Heart left ventricle (tissue), 16 donors: ENCODE measurements at regions not wholly inside any gene's neighbourhood (a gene's known extent, or its start where the extent isn't known, plus 50 kb on each side); places are given as distances from the start of the nearest gene placed in this dataset.
A peak's percentile ranks its signal among the peaks of the same experiment; 100 is the strongest.

ENCODE experiments used
- ATAC-seq, 4 donors: fragments of 200-7000 bp; cut with Tn5 transposase; one replicate each; pipeline ENCODE4 v1.9.1; 2020 to 2022; ENCODE audit warnings: moderate library complexity in 4 of 4, mild to moderate bottlenecking in 3 of 4, moderate number of reproducible peaks in 1 of 4
- DNase-seq, 5 donors: peaks; one replicate each; pipeline ENCODE4 v3.0.0-alpha.2; 2020
- H3K27ac ChIP-seq, 12 donors: fragments of 200-600 bp; sonication (generic) in 4 of 12; one replicate each; pipeline versions ENCODE4 v1.5.0 to v1.8.0; 2016 to 2022; ENCODE audit warnings: mild to moderate bottlenecking in 2 of 12
- H3K27me3 ChIP-seq, 9 donors: fragments of 200-600 bp; sonication (generic) in 2 of 9; one replicate each; pipeline versions ENCODE4 v1.5.1 to v1.8.0; 2016 to 2022; ENCODE audit warnings: mild to moderate bottlenecking in 3 of 9
- H3K36me3 ChIP-seq, 9 donors: fragments of 200-600 bp; sonication (generic) in 2 of 9; one replicate each; pipeline versions ENCODE4 v1.5.0 to v1.8.0; 2018 to 2022; ENCODE audit warnings: mild to moderate bottlenecking in 2 of 9
- H3K4me1 ChIP-seq, 12 donors: fragments of 200-600 bp; sonication (generic) in 4 of 12; one replicate each; pipeline versions ENCODE4 v1.5.0 to v1.8.0; 2016 to 2022; ENCODE audit warnings: mild to moderate bottlenecking in 3 of 12
- H3K4me3 ChIP-seq, 12 donors: fragments of 200-600 bp; sonication (generic) in 4 of 12; one replicate each; pipeline versions ENCODE4 v1.5.0 to v1.8.0; 2017 to 2022; ENCODE audit warnings: mild to moderate bottlenecking in 9 of 12, moderate library complexity in 4 of 12
- H3K9me3 ChIP-seq, 12 donors: fragments of 200-600 bp; sonication (generic) in 4 of 12; one replicate each; pipeline versions ENCODE4 v1.5.0 to v1.8.0; 2016 to 2022; ENCODE audit warnings: mild to moderate bottlenecking in 1 of 12
- CTCF ChIP-seq, 12 donors: fragments of 200-600 bp; sonication (generic) in 4 of 12; IDR thresholded peaks; one replicate each; pipeline versions ENCODE4 v1.5.0 to v1.8.0; 2018 to 2022; ENCODE audit warnings: antibody characterized with exemption in 12 of 12, mild to moderate bottlenecking in 5 of 12
- POLR2A ChIP-seq, 2 donors: fragments of 450-650 bp; IDR thresholded peaks; one replicate each; pipeline ENCODE4 v1.6.1; 2017; ENCODE audit warnings: antibody characterized with exemption in 2 of 2, mild to moderate bottlenecking in 2 of 2, moderate library complexity in 2 of 2
- WGBS, 4 donors: extraction: QIAGEN DNeasy Blood & Tissue Kit in 2 of 4; methylation state at CpG; one replicate each; pipeline versions ENCODE4 v1.1.5 to v1.1.7; 2013 to 2018; 5-methylcytosine and 5-hydroxymethylcytosine counted together
- intact Hi-C, 10 donors: fragments of 100-400 bp; cut with DNase I; formaldehyde crosslinking; loops; one replicate each; pipeline versions ENCODE4 v1.11.1 to v1.14.2; 2022
- donor health status: ischemic (EF 13 %, LVEDD 7.1; RV severe dilation, severe dysfunction).
- donor health status: healthy with polysubstance abuse.
- donor health status: DM: no; HTN: yes; CAD: no.
- donor health status: DM: no; HTN: no; CAD: no.
- donor health status: ischemic (EF 25% LVEDD 6.9; RV normal size, moderate dysfunction).
- donor health status: ischemic (EF 25% LVEDD 5.7; RV mildly dilated, moderate dysfunction).
- donor health status: healthy.
- donor health status: DM: yes; HTN: yes; CAD: no.
- donor health status: ischemic (EF 35%, LVEDD 5.7; RV mildly dilated, moderate dysfunction).
- donor health status: nonischemic (EF 11% LVEDD 7.7; RV severe dilation, severe dysfunction).
- donor health status: DM: yes; HTN: yes; CAD: no.
- donor health status: PGD.
- donor health status: ischemic (EF 29% LVEDD 5.4; RV normal size, mild dysfunction).
- donor health status: nonischemic (EF 23%, LVEDD 6.1; RV moderate dilation, normal function).

GRCh38 chr9:89721176-89721700, 116.4 kb downstream of the GADD45G start:
- no peak for TF ChIP-seq POLR2A (IDR thresholded peaks at IDR 0.05)
- no peak for TF ChIP-seq CTCF (IDR thresholded peaks at IDR 0.05)
- Histone ChIP-seq H3K27me3 (no peaks in the 10 kb centered on the region), H3K4me3 (no peak overlapping the region), H3K36me3 (no peaks in the 10 kb centered on the region), H3K4me1 (peaks cover 0 to 24% (median 0%) of the 10 kb centered on the region in 12 donors), H3K27ac (peak overlapping the region in 1 of 12 donors; percentile 42), H3K9me3 (peaks cover 0 to 20% (median 0%) of the 10 kb centered on the region in 12 donors)
- no peak for DNase-seq
- intact Hi-C loops: no loop called here
- 80 to 88% (median 85%) methylated on average over 2 to 4 of the region's 4 CpGs for WGBS, 4 donors
- ATAC-seq: peak in 3 of 4 donors; percentile 35 to 53 (median 48)

GRCh38 chr9:89721971-89722530, 117.2 kb downstream of the GADD45G start:
- H3K4me1 ChIP-seq: peaks cover 0 to 24% (median 0%) of the 10 kb centered on the region in 12 donors
- no peaks in the 10 kb centered on the region for H3K27me3 ChIP-seq
- no peak overlapping the region for H3K27ac ChIP-seq
- ATAC-seq: no peak
- DNase-seq: no peak
- intact Hi-C loops: no loop called here
- no peaks in the 10 kb centered on the region for H3K36me3 ChIP-seq
- peaks cover 0 to 20% (median 0%) of the 10 kb centered on the region in 12 donors for H3K9me3 ChIP-seq
- no peak overlapping the region for H3K4me3 ChIP-seq
- TF ChIP-seq POLR2A (IDR thresholded peaks at IDR 0.05): no peak
- no peak for TF ChIP-seq CTCF (IDR thresholded peaks at IDR 0.05)
- 91 to 94% (median 92%) methylated on average over 9 of the region's 9 CpGs for WGBS, 4 donors

- Histone ChIP-seq H3K36me3 (no peaks in the 10 kb centered on the region), H3K4me3 (no peak overlapping the region), H3K4me1 (peaks cover 0 to 24% (median 0%) of the 10 kb centered on the region in 12 donors), H3K9me3 (peaks cover 0 to 15% (median 0%) of the 10 kb centered on the region in 12 donors), H3K27ac (no peak overlapping the region), H3K27me3 (no peaks in the 10 kb centered on the region)
- ATAC-seq: no peak
- intact Hi-C loops: no loop called here
- no peak for DNase-seq
- 95 to 98% (median 97%) methylated on average over 6 of the region's 6 CpGs for WGBS, 4 donors
- TF ChIP-seq CTCF (IDR thresholded peaks at IDR 0.05) (no peak), POLR2A (IDR thresholded peaks at IDR 0.05) (no peak)
Observed at GRCh38 chr9:89722712-89723111, 117.9 kb downstream of the GADD45G start.

GRCh38 chr9:89723469-89724100, 118.8 kb downstream of the GADD45G start:
- ATAC-seq (no peak), DNase-seq (no peak)
- no peaks in the 10 kb centered on the region for H3K36me3 ChIP-seq
- H3K4me1 ChIP-seq: peaks cover 0 to 19% (median 0%) of the 10 kb centered on the region in 12 donors
- TF ChIP-seq POLR2A (IDR thresholded peaks at IDR 0.05) (no peak), CTCF (IDR thresholded peaks at IDR 0.05) (no peak)
- intact Hi-C loops: no loop called here
- H3K27ac ChIP-seq: no peak overlapping the region
- H3K9me3 ChIP-seq: peaks cover 0 to 9% (median 0%) of the 10 kb centered on the region in 12 donors
- no peaks in the 10 kb centered on the region for H3K27me3 ChIP-seq
- no peak overlapping the region for H3K4me3 ChIP-seq
- WGBS, 4 donors: 31 to 50% (median 38%) methylated on average over 3 of the region's 3 CpGs
